DMS153 treated with DMSO at 0.1 percent for 48 hours (cell line): ENCODE measurements at regions not wholly inside any gene's neighbourhood (a gene's known extent, or its start where the extent isn't known, plus 50 kb on each side); places are given as distances from the start of the nearest gene placed in this dataset.

ENCODE experiments used
- DNase-seq: peaks from one replicate; lab custom pipeline; 2025; ENCODE audit not compliant: unreplicated experiment; lab: John Stamatoyannopoulos, UW

DNA sequence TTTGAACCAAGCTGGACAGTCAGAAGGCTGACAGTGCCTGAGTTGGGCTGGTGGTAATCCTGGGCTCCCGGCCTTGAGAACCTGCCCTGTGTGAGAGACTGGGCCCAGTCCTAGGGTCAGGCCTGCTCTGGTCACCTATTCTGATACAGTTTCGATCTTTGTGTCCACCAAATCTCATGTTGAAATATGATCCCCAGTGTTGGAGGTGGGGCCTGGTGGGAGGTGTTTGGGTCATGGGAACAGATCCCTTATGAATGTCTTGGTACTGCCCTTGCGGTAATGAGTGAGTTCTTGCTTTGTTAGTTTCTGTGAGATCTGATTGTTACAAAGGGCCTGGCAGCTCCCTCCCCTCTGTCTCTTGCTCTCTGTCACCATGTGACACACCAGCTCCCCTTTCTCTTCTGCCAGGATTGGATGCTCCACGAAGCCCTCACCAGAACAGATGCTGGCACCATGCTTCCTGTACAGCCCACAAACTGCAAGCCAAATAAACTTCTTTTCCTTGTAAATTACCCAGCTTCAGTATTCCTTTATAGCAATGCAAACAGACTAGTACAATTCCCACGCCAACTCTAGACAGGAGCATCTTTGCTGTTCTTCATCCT, 111.8 kb upstream of the ZNF438 start:
- DNase-seq, result no peak

DNA sequence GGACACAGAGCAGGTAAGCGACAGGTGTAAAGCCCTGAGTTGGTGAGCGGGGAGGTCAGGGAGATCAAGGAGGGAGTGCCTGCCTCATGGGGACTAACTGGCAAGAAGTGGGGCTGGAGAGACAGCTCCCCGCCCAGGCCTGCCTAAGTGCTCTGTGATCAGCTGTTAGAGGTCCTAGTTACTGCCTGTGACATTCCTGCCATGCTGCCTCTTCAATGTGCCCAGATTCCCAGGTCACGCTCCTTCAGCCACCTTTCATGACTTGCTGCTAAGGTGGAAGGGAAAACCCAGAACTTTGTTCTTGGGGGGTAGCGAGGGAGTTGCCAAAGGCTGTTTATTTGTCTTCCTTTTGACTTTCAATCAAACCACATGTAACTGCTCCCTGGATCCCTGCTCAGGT, 114.3 kb upstream of the ZNF438 start:
- DNase-seq, result no peak

DNA sequence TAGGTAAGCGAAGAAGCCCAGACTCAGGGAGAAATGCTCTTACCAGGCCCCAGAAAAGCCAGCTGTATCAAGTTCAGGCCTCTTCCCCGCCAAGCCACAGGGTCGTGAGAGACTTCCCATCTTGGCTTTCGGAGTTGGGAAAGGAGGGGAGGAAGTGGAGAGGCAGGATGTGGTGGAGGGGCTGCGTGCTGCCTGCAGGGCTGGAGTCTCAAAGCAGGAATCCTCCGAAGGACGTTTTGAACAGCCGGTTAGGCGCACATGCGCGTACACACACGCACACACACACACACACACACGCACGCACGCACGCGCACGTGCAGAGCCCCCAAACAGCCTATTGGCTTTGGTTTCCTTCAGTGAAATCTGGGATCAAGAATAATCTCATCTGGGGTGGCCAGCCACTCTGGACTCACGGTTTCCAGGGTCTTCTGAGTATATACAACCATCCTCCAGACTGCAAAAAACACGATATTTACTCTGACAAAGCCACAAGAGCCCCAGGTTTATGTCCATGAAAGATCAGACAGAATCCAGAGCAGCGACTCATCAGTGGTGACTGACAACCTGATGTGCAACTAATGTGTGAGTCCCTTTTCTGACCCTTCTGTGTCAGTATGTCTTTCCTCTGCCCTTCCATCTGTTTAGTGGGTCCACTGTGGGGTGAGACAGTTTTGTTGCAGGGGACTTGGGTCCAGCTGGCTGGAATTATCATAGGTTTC, 115.0 kb upstream of the ZNF438 start:
- DNase-seq, result no peak

DNA sequence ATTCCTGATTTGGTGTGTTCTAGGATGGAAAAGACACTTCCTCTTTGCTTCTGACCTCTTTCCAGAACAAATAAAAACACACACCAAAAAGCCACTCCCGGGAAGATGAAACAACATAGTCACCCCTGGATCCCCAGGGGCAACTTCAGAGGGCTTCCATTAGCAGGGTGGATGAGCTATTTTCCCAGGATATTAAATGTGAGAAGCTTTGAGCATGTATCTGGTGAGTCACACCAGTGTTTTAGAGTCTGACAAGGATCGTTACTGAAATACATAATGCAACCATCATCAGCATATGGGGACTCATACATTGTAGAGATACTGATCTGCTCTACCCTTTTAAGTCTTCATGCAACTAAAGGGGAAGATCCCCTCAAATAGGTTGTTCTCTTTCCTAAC, 115.5 kb upstream of the ZNF438 start:
- DNase-seq, result no peak

DNA sequence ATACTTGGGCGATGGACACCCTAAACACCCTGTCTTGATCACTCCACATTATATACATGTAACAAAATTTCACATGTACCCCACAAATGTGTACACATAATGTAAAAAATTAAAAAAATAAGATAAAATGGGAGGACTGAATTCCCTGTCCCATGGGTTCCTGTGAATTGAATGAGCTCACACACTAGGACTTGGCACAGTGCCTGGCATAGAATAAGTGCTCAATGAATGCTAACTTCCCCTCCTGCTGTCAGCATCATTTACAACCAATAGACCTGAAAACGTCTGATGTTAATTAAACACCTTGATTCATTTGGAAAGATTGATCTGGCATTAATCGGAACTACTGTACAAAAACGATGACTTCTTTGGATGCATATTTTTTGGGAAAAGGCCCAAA, 117.3 kb upstream of the ZNF438 start:
- DNase-seq, result no peak

DNA sequence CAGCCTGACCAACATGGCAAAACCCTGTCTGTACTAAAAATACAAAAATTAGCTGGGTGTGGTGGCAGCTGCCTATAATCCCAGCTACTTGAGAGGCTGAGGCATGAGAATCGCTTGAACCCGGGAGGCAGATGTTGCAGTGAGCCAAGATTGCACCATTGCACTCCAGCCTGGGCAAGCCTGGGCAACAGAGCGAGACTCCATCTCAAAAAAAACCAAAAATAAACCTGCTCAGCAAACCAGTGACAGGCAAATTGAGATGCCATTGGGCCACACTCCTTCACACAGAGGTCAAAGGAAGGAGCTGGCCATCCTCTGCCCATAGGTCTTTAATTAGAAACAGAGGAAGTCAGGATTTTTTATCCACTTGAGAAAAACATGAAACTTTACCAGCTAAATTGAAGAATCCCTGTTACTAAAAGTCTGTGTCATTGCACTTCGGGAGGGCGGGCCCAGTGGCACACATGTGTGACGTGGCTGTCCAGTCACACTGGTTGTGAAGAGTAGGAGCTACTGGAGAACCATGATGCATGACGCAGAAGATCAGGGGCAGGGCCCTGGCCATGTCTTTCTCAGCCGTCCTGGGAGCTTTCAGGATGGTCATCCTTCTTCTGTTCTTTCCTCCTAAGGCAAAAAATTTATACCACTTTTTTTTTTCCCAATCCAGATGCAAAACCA, 118.3 kb upstream of the ZNF438 start:
- no peak for DNase-seq

DNA sequence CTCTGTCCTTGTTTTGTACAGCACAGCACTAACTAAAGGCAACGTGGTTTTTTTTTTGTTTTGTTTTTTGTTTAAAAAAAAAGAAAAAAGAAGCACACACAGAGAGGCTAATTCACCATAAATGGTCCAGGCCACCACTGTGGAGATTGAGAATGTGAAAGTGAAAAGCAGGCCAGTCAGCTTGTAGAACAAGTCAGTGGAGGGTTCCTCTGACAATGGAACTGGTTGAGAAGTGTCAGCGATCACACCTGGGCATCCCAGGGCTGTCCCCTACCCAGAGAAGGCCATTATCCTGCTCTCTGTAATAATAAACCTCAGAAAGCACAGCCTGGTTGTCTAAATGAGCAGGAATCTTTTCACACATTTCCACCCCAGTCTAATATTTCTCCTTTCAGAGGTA, 119.6 kb upstream of the ZNF438 start:
- no peak for DNase-seq

DNA sequence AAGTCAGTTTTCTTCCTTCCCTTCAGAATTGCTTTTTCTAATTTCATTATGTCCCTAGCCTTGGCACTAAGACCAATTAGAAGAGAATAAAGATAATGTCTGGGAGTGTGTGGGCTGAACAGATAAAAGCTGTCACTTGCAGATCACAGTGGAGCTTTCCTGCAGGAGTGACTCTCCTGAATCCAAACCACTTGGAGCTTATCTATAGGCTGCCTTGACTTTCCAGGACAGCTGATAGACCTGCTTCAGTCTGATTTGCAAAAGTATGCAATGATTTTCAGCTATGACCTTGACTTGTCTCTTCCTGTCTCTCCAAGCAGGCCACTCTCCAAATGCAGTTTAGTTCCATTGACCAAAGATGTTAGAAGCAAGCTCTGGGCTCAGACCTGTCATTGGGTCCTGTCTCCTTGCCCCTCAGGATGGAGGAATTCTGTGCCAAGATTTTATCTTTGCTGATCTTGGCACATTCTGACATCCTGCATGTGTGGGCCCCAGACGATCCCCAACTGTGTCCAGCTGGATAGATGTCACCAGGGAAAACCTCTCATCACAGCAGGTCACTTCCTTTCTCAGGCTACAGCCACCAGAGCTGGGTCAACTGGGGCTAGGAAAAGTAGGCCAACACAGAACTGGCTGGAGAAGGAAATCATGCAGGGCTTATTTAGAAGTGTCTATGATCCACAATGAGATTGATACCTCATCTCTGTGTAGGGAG, 120.9 kb upstream of the ZNF438 start:
- DNase-seq, result no peak

DNA sequence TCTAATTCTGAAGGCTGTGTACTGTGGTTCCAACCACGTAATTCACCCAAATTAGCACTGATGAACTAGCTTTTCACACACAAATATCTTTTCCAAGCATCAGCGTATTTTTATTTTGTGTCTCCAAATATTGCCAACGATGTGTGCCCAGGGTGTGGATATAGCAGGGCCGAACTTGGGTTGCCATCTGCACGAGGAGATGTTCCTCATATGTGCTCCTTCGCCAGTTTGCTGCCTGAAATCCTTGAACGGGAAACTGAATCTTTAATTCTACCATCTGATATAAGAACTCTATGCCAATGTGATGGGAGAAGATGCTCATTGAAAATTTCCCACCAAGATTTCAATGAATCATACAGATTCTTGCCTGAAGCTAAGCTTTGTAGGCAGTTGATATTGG, 121.5 kb upstream of the ZNF438 start:
- no peak for DNase-seq

DNA sequence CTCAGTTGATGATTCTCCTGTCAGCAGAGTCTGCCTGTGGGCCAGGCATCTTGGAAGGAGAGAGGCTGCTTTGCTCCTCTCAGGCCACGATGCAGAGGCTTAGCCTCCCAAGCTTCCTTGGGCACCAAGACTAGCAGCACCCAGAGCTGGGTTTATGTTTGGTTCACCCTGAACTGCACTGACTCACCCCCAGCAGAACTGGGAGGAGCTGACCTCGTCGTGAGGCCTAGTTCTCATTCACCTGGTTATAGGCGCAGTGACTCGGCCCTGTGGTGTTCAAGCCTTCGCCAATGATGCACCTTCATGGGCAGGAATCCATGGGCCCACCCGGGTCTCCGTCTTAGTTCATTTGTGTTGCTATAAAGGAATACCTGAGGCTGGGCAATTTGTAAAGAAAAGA, 122.0 kb upstream of the ZNF438 start:
- no peak for DNase-seq

DNA sequence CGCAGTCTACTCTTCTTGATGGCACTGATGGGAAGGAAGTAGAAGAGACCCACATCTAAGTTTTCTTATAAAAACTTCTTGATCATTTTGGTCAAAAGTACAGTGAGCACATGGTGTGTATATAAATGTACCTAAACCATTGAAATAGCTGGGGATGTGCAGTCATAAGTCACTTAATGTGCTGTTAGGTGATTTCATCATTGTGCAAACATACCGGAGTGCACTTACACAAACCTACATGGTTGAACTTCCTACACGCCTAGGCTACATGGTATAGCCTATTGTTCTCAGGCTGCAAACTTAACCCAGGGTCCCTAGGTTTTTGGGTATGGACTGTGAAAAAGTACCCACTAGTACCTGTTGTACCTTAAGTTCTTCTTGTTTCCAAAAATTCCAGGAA, 123.3 kb upstream of the ZNF438 start:
- no peak for DNase-seq

DNA sequence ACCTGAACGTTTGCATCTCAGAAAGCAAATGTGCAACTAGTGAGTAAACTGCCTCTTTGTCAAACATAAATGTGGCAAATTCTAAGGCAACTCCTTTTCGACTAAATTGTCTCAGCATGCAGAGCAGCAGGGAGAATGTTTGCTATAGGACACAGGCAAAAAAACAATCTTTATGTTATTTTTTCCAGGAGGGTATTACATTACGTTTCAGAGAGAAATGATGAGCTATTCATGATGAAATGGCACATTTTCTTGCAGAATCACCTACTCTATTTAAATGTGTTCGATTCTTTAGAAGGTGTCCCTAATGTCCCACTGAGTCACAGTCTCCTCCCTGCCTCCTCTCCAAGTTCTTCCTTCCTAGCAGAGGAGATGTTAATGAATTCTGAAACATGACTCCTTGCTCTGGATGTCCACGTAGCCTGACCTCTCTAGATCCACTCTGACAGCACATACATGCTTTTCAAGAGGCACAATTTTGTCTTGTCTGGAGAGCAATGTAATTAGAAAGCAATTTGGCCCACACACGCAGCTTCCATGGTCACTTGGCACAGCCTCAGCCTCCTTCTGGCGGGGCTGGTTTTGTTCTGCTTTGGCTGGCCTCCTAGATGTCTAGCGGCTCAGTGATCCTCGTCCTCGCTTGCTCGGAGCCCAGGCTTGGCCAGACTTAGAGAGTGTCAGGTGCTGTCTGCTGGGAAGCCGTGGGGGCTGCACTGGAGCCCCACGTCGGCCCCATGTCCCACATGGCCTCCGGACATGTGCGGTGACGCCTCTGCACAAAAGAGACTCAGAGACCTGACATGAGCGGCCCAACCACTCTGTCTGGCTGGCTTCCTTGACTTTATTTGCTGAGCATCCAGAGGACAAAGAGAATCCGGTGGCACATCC, 125.7 kb upstream of the ZNF438 start:
- DNase-seq, result peak; percentile 42

DNA sequence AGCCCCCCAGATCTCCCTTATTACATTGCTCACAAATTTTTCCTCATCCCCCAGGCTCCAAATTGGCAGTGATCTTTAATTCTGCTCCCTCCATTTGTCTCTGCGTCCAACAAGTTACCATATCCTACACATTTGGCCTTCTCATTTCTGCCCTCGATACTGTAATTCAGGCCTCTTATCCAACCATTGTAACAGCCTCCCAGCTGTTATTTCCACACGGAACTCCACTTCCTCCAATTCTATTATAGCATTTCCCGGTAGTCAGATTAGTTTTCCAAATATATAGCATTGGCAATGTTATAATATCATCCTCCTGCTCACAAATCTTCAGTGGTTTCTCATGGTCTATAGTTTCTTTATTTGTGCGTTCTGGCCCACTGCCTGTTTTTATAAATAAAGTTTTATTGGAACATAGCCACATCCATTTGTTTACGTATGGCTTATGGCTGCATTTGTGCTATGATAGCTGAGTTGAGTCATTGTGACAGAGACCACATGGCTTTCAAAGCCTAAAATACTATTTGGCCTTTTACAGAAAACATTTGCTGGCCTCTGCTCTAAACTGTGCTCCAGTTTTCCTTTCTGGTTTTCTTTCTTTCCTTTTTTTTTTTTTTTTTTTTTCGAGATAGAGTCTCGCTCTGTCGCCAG, 126.5 kb upstream of the ZNF438 start:
- no peak for DNase-seq

DNA sequence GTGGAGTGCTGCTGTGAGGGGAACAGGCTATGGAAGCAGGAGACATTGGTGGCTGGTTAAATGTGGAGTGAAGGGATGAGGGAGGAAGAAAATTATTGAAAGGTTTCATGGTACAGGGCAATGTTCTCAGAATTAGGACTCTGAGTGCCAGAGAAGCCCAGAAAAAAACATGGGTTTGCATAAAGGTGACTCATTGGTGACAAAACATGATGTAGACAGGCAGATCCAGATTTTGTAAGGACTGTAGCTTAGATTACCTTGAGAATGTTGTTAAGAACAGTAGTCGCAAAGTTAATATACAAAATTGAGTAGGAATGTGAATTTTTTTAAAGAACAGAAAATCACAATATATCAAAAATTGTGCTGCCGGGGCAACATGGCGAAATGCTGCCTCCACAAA, 134.9 kb upstream of the ZNF438 start:
- DNase-seq, result no peak

DNA sequence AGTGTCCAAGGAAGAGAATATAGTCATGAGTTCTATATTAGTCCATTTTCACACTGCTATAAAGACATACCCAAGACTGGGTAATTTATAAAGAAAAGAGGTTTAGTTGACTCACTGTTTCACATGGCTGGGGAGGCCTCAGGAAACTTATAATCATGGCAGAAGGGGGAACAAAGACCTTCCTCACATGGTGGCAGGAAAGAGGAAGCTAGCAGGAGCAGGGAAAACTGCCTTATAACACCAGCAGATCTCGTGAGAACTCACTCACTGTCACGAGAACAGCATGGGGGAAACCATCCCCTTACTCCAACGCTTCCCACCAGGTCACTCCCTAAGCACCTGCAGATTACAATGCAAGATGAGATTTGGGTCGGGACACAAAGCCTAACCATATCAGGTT, 139.0 kb upstream of the ZNF438 start:
- no peak for DNase-seq

DNA sequence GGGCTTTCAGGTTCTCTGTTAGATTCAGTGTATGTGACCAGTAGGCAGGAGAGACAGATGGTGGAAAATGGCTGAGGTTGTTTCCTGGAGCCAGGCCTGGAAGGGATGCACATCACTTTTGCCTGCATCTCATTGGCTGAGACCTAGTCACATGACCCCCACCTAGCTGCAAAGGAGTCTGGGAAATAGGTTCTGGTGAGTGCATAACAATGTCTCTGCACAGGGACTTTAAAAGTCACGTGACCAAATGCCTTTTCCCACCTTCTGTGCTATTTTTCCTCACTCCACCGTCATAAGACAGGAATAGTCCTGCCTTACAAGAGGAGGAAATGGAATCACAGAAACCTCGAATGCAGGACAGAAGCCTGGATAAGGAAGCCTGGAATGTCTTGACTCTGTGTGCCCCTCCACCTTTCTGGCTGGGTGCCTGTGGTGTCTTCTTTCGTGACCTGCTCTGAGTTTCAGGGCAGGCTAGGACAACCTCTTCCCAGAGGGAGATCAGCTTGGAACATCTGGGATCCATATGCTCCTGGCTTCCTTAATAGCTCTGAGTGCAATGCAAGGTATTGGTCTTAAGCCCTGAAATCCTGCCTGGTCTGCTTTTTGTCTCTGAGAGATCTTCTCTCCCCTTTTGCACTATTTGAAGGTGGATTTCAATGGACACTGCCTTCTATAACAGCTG, 139.9 kb upstream of the ZNF438 start:
- no peak for DNase-seq

DNA sequence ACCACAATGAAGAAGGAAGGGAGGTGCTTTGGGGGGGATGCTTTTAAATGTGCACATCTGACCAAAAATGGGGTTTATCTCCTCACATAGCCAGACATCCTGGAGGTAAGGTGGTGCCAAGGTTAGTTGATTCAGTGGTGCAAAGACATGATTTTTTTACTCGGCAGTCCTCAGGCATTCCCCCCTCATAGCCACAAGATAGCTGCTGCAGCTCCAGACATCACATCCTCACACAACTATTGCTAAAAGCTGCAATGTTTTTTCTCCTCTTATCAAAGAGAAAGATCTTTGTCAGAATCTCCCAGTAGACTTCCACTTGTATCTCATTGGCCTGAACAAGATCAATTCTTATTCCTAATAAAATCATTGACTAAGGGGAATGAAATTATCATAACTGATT, 141.3 kb upstream of the ZNF438 start:
- no peak for DNase-seq

DNA sequence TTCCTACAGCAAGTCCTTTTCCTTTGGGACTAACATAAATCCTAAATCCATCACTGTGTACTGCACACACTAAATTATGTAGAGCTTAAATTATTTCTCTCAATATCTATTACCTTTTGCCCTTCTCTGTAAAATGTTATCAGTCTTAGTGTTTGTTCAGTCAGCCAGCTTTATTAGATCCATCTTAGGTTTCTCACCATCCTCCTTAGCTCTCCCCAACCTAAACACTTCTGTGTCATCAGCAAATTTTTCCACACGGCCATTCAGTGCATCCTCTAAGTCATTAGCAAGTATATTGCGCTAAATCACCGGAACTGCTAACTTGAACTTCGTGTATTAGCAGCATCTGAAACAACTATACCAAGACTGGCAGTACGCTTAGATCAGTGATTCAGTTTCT, 142.1 kb upstream of the ZNF438 start:
- no peak for DNase-seq

DNA sequence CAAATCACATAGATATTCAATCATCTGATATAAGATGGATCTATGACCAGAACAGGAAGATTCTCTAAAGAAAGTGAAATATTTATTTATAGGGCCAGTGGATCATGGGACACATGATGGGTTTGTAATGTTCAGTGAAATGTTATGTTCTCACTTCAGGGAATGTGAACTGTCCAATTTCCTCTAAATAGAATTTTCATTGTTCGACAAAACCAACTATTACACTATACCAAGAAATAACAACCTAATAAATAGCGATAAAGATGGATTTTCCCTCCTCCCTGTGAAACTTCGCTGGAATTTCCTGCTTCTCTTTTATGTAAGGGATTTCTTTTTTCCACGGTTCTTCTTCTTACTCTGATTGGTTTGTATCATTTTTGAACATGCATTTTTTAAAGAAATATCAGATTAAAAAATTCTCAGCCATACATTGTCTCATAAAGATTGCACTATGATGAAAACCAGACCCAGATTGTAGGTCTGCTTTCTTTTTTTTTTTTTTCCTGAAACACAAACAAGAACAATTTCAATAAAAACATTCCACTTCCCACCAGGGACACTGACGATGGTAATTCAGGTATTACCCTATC, 139.8 kb upstream of the ZEB1 start:
- no peak for DNase-seq
